HS-27A (cell line): ENCODE measurements at regions not wholly inside any gene's neighbourhood (a gene's known extent, or its start where the extent isn't known, plus 50 kb on each side); places are given as distances from the start of the nearest gene placed in this dataset.
A peak's percentile ranks its signal among the peaks of the same experiment; 100 is the strongest.

Source experiments
- DNase-seq: peaks from one replicate; pipeline ENCODE4 v3.0.0-alpha.2; 2012; ENCODE audit warnings: low read depth, missing footprints

DNA sequence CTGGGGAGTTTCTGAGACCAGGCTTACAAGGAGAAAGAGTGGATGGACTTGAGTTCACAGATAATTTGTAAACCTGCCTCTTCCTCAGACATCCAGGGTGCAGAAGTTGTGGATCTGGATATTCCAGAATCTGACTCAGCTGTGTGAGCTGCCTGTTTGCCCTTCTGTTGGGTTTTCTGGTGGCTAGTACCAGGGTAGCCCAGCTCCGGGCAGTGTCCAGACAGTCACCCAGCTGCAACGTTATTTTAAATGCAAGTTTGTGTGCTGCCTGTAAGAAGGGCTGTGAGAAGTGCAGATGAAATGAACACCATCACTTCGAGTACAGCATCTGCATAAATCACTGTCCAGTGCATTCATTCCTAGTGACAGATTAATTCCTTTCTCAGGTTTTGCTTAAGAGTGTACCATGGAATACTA lies 1053.0 kb downstream of the TUSC7 start:
- DNase-seq = no peak

DNA sequence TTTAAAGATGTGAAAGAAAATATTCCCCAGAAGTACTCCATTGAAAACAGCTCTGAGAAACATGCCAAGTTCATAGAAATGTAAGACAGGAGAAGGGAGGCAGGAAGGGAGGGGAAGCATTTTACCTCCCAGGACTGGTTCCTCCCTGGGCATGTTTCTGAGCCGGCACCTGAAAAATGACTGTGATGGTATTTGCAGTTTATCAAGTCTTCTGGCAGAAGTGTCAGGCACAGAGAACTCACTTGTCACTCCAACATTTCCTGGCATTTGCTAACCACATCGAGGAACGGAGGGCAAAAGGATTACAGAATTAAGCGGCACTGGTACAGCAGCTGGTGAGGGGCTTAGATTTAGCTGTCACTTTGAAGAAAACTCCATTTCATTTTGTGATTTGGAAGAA lies 1054.0 kb downstream of the TUSC7 start:
- DNase-seq = no peak

DNA sequence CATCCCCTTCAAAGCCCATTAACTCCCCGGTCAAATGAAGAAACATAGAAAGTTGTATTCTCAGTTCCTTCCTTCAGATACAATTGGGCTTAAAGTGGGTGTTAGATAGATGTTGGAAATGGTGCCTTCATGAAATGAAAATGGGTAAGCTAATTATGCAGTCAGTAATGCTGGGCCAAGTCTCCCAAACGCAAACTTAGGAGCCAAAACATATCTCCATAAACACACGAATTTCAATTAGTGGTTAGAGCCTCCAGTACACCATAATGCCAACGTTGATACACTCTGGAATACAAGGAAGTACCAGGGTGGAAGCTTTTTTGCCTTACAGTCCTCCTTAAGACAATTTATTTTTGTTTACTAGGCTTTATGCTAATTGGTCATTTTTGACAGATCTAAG lies 1059.0 kb downstream of the TUSC7 start:
- no peak for DNase-seq

DNA sequence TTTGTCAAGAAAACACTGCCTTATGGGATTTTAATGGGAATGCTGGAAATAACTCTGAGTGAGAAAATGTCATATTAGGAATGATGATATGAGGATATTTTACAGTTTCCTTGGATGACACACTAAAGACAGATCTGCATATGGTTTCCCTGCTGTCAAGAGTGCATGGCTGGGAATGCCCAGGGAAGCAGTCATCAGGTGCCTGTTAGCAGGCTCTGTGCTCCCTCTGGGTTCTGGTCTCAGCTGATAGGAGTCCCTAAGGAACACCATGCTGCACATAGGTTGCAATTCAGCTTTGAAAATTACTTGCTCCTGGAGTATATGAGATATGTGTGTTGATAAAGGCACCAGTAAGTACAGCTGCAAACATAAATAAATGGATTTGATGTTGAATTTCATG lies 1064.6 kb downstream of the TUSC7 start:
- DNase-seq = no peak

GRCh38 chr3:117786349-117786748 lies 1076.8 kb downstream of the TUSC7 start:
- DNase-seq = no peak

DNA sequence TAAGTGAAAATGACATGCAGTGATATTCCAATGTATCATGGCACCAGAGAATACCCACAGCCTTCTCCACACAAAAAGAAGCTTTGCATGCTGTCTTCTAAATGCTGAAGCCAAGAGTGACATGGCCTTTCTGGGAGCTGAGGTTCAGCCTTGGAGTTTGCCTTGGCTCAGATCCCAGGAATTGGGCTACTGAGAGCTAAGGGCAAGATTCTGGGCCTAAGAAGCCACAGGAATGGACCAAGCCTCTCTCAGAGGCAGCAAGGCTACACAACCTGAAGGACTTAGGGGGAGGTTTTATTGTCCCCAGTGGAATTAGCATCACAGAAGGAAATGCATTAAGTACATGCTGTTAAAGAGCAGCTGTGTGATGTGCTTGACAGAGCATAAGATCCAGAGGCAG lies 1078.5 kb downstream of the TUSC7 start:
- peak; percentile 88 for DNase-seq

DNA sequence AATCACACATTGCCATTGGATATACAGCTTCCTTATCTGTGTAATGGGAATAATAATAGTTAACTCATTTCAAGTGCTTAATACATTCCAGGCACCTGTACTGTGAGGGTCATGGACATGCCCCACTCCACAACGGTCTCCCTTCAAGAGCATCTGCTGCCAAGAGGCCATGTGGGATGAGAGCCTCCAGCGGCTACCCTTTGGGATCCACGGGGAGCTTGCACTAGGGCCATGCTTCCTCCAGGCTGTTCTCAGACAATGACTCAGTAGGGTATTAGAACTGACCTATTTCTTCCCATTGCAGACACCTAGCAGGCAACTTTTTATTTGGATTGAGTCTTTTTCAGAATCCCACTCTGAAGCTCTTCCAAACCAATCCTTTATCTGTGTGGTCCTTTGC lies 1078.9 kb downstream of the TUSC7 start:
- DNase-seq = no peak

- no peak for DNase-seq
These were observed 1080.8 kb downstream of the TUSC7 start for GRCh38 chr3:117790235-117790987.

- no peak for DNase-seq
These were observed 1084.2 kb downstream of the TUSC7 start for GRCh38 chr3:117793622-117794265.

- DNase-seq = no peak
These were observed 1088.6 kb downstream of the TUSC7 start for GRCh38 chr3:117798221-117798620.

- DNase-seq = no peak
These were observed 1089.3 kb downstream of the TUSC7 start for GRCh38 chr3:117798687-117799386.

GRCh38 chr3:117799387-117799735 lies 1089.8 kb downstream of the TUSC7 start:
- no peak for DNase-seq

GRCh38 chr3:117801912-117802239 lies 1092.3 kb downstream of the TUSC7 start:
- no peak for DNase-seq

DNA sequence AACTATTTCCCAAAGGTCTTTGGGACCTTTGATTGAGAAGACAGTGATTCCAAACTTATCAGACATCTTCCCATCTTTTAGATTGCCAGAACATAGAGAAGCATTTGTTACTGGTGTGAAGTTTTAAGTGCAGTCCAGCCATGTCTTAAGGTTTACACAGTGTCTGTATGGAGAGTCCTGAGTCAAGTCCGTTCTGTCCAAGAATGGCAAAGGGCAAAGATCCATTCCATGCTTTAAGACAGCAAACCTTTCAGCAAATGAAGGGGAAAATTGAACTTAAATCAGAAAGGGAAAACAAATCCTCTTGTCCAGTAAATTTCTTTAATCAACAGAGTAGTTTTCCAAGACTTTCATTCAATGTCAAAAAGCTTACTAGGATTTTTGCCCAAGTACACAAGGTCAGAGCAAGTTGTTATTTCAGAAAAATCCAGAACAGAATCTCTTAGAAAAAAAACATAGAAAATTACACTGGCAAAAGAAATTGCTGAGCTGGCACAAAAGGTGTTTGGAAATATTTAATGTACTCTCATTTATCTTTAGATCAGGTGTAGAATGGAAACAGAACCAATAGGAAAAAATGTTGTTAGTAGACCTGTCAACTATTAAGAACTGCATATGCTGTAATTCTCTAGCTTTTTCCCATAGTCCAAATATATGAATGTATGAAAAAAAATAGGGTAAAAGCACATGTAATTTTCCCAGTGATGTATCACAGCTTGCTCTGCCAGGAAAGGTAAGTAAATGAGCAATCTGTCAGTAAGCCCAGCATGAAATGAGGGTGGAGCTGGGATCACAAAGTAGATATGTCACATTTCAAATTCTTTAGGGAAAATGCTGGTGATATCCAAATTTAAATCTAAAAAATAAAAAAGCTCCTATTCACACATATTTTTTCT lies 1099.9 kb downstream of the TUSC7 start:
- DNase-seq = no peak

GRCh38 chr3:117811786-117812185 lies 1102.2 kb downstream of the TUSC7 start:
- no peak for DNase-seq

DNA sequence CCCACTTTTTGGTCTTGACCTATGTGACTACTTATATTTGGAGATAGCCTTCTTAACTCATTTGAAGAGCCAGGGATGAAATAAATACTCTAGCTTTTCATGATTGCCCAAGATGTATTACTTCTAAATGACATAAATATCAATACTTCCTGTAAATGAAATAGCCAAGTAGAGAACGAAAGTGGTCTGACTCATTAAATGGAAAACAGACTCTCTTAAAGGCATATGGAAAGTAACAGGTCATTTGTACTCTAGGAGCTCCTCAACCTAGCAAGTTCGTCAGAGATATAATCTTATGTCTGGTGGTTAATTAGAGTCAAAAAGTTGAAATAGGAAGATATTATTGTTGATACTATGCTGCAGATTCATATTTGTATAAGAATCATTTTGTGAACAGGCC lies 1105.4 kb downstream of the TUSC7 start:
- no peak for DNase-seq

DNA sequence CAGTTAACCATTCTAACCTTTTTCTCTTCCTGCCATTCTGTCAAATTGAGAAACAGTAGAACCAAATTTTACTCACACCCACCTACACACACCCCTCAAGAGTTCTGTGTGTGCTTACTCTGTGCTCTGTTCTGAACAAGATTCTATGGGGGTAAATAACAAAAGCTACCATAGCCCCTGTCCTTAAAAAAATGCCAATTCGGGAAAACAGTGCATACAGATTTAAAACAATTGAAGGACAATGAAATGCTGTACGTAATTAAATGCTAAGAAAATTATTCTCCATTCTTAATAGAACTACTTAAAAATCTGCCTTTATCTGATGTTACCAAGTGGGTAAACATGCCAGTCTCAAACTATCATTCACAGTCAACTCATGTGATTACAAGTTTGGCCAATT lies 1107.5 kb downstream of the TUSC7 start:
- no peak for DNase-seq

DNA sequence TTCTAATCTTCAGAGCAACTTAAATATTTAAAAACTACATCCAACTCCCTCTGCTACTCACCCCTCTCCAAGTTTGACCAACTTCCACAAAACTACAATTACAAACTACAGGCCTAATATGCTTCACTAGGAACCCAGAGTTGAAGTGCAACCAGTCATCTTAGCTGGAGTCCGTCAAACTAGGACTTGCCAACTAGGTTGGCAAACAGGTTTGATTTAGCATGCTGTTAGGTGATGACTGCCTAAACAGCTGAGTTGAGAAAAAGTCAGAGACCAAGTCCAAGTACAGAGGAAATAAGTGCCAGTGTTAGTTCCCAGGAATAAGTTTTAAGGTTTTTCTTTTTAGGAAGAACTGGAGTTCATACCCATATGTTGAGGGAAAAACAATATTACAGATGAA lies 1109.0 kb downstream of the TUSC7 start:
- DNase-seq = no peak

- DNase-seq = no peak
These were observed 1111.2 kb downstream of the TUSC7 start for GRCh38 chr3:117820658-117821299.

DNA sequence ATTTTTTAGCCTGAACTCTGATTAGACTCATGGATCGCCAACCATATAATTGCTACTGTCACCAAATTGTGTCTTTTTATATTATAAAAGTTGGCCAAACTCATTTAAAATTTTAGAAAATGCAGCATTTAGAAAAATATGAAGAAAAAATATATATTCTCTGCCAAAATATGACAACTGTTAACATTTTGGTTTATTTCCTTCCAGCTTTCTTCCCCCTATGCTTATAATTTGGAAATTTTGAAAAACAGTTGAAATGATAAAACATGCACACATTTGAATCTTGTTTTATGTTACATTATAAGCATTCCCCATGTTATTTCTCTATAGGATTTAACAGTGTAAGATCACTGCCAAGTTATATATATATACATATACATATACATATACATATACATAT lies 1112.8 kb downstream of the TUSC7 start:
- DNase-seq = no peak

DNA sequence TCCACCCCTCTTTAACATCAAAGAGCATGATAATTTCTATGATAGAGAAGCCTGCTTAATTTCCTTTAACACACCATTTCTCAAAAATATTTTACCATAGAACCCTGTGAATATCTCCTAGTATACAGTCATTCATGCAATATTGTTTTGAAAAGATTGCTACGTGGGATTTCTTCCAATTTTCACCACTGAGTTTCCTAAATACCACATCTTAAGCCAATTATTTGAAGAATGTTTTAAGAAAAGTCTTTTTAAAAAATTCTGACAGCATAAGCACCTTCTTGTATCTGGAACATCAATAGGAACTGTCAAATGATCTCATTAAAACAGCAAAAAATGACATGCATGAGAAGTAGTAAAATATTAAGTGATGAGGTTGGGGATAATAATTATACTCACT lies 1126.7 kb downstream of the TUSC7 start:
- DNase-seq = no peak

DNA sequence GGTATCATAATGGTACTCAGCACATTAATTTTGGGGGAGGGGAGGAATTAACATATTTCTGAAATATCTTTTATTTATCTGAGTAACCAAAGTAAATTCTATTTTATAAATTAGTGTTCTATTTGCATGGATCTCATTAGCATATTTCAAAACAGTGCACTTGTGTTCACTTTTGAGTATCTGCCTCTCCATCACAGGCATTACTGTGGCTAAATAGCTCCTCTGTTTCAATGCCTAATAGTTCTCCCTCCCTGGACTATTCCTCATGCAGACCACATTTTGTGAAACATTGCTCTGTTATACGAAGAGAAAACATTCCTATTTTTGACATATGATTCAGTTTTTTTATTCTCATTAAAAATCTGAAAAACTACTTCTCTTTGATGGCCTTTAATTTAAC lies 1127.8 kb downstream of the TUSC7 start:
- DNase-seq = no peak
